ENCODE measurements at regions not wholly inside any gene's neighbourhood (a gene's known extent, or its start where the extent isn't known, plus 50 kb on each side); places are given as distances from the start of the nearest gene placed in this dataset.
A peak's percentile ranks its signal among the peaks of the same experiment; 100 is the strongest.

DNA sequence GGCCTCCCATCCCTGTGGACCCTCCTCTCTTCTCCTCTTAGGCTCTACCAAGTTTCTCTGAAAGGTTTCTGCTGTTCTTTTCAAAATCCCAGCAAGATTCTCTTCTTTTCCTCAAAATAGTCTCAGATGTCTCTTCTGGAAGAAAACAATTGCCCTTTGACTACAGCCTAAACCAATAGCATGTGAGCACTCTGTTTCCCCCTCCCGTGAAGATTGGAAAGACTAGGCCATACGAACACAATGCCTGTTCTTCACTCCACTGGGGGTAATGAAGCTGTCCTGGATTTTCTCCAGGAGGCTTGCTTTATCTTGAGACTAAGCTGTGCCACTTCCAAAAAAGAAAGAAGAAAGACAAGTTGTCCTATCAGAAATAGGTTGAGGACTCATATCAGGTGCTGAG is 178.7 kb upstream of the MCTP2 start:
- H3K79me2 ChIP-seq (ENCODE audit: insufficient read depth): no peaks in the 10 kb centered on the region
- no peaks in the 10 kb centered on the region; the same call in 1 of the 2 replicates for H3K27me3 ChIP-seq (replicated peaks; ENCODE audit: insufficient read depth)
- no peaks in the 10 kb centered on the region for H3K9me2 ChIP-seq (ENCODE audit: insufficient read depth)
- H4K20me1 ChIP-seq (ENCODE audit: insufficient read depth): no peaks in the 10 kb centered on the region
- no peak overlapping the region for H3K4me2 ChIP-seq (ENCODE audit: unreplicated experiment)
- H3F3A ChIP-seq (ENCODE audit: insufficient read depth): peaks cover 9% of the 10 kb centered on the region; the same call in 1 of the 2 replicates
- H3K27ac ChIP-seq: no peak overlapping the region
- no peak for DNase-seq
- no peaks in the 10 kb centered on the region for H3K36me3 ChIP-seq (ENCODE audit: low read depth)
- peaks cover 10% of the 10 kb centered on the region for H3K4me1 ChIP-seq (ENCODE audit: insufficient read depth)
- no peak overlapping the region for H3K9ac ChIP-seq
- WGBS, 2 experiments (ENCODE audit: low coverage in 1 of 2, low lambda C conversion rate in 2 of 2, missing lambda C conversion rate in 2 of 2): 87 to 89% methylated on average over 2 of the region's 2 CpGs
- no peak overlapping the region for H2AFZ ChIP-seq
- no peak overlapping the region for H3K4me3 ChIP-seq
- no peaks in the 10 kb centered on the region for H3K9me3 ChIP-seq (ENCODE audit: low read depth)
- in situ Hi-C loops (cut with MboI): no loop called here
- no peak for TF ChIP-seq EZH2phosphoT487 (IDR thresholded peaks at IDR 0.05; ENCODE audit: insufficient read depth, low read depth)
- TF ChIP-seq EZH2 (IDR thresholded peaks at IDR 0.05; ENCODE audit: insufficient read depth, poor library complexity, severe bottlenecking): no peak

DNA sequence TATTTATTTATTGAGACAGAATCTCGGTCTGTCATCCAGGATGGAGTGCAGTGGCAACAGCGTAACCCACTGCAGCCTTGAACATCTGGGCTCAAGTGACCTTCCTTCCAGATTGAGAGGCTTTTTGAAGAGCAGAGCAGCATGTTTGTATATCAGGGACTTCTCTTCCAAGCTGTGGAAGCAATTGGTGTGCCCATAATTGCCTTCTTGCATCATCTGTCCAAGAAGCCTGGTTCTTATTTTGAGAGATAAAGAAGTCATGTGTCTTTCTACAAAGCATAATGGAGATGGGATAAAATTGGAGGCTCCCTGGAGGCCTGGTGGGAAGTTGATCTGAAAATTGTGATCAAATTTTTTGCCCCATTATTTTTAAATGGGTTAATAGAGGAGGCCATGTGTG is 183.8 kb upstream of the MCTP2 start:
- no peaks in the 10 kb centered on the region for H3K36me3 ChIP-seq (ENCODE audit: low read depth)
- in situ Hi-C loops (cut with MboI): no loop called here

DNA sequence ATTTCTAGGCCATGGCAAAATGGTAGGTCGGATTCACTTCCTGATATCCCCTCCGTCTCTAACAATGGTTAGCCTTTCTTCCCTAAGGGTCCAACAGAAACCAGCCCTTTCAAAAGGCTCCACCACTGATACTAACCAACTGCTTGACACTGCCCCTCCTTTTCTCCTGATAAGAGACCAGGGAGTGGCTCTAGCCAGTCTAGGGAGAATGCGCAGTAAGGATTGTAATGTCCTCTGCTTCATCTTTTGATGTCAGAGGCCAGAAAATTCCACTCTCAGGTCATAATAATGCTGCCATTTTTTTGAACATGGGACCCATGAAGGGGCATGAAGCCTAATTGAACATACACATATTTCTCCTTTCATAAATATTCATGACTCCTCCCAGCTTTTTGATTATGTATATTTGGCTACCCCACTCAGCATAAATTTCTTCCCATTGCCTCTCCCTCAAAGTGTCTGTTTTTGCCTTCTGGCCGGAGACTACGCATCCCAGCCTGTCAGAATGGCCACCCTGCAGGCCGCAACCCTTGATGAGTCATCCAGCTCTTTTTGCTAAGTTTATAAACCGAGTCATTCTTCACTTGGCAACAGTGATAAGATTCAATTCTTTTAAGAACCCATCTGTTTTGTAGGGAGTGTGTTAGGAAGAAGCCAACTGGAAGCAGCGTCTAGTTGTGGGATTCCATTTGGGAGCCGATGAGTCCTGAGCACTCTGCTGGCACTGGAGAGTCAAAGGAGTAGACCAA is 189.0 kb upstream of the MCTP2 start:
- TF ChIP-seq EZH2 (IDR thresholded peaks at IDR 0.05; ENCODE audit: insufficient read depth, poor library complexity, severe bottlenecking) (no peak), EZH2phosphoT487 (IDR thresholded peaks at IDR 0.05; ENCODE audit: insufficient read depth, low read depth) (no peak)
- Histone ChIP-seq H3K4me1 (ENCODE audit: insufficient read depth) (peaks cover 20% of the 10 kb centered on the region; the same call in 1 of the 2 replicates), H3K9me2 (ENCODE audit: insufficient read depth) (no peaks in the 10 kb centered on the region), H3K4me3 (no peak overlapping the region), H3K9ac (no peak overlapping the region), H3K27ac (peak overlapping the region; percentile 24; the same call in 1 of the 2 replicates), H3K9me3 (ENCODE audit: low read depth) (no peaks in the 10 kb centered on the region), H3K79me2 (ENCODE audit: insufficient read depth) (no peaks in the 10 kb centered on the region), H4K20me1 (ENCODE audit: insufficient read depth) (no peaks in the 10 kb centered on the region), H3K4me2 (ENCODE audit: unreplicated experiment) (no peak overlapping the region), H3K36me3 (ENCODE audit: low read depth) (no peaks in the 10 kb centered on the region), H2AFZ (no peak overlapping the region), H3F3A (ENCODE audit: insufficient read depth) (peaks cover 21% of the 10 kb centered on the region), H3K27me3 (replicated peaks; ENCODE audit: insufficient read depth) (no peaks in the 10 kb centered on the region)
- peak; percentile 83 for DNase-seq
- 34 to 35% methylated on average over 9 of the region's 9 CpGs for WGBS, 2 experiments (ENCODE audit: low coverage in 1 of 2, low lambda C conversion rate in 2 of 2, missing lambda C conversion rate in 2 of 2)
- in situ Hi-C loops (cut with MboI): no loop called here

More for the DNA sequence above, 183.8 kb upstream of the MCTP2 start:
- no peak overlapping the region for H3K4me2 ChIP-seq (ENCODE audit: unreplicated experiment)
- no peaks in the 10 kb centered on the region for H3K9me2 ChIP-seq (ENCODE audit: insufficient read depth)
- H3K79me2 ChIP-seq (ENCODE audit: insufficient read depth): no peaks in the 10 kb centered on the region
- TF ChIP-seq EZH2 (IDR thresholded peaks at IDR 0.05; ENCODE audit: insufficient read depth, poor library complexity, severe bottlenecking): no peak
- no peak for TF ChIP-seq EZH2phosphoT487 (IDR thresholded peaks at IDR 0.05; ENCODE audit: insufficient read depth, low read depth)
- no peak overlapping the region for H3K4me3 ChIP-seq
- H3K4me1 ChIP-seq (ENCODE audit: insufficient read depth): peaks cover 7% of the 10 kb centered on the region; the same call in 1 of the 2 replicates
- no peaks in the 10 kb centered on the region; the same call in 1 of the 2 replicates for H3K27me3 ChIP-seq (replicated peaks; ENCODE audit: insufficient read depth)
- no peak overlapping the region for H3K27ac ChIP-seq
- DNase-seq: no peak
- H3F3A ChIP-seq (ENCODE audit: insufficient read depth): peaks cover 8% of the 10 kb centered on the region
- H2AFZ ChIP-seq: no peak overlapping the region
- no peaks in the 10 kb centered on the region for H3K9me3 ChIP-seq (ENCODE audit: low read depth)
- H4K20me1 ChIP-seq (ENCODE audit: insufficient read depth): no peaks in the 10 kb centered on the region
- H3K9ac ChIP-seq: no peak overlapping the region
- 55 to 59% methylated on average over 2 of the region's 2 CpGs for WGBS, 2 experiments (ENCODE audit: low coverage in 1 of 2, low lambda C conversion rate in 2 of 2, missing lambda C conversion rate in 2 of 2)

DNA sequence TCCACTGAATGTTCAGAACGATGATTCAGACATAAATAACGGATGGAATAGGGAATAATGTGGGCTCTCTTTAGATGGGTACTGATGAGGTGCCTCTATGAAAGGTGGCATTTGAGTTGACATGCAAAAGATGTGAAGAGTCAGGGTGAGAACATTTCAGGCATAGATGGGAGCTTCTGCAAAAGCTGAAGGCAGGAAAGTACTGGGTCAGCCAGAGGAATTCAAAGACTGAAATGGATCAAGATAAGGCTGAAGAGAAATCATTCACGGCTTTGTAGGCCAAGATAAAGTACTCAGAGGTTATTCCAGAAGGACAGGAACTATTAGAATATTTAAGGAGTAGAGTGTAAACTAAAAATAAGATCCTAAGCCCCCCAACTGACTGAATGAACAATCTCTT is 189.6 kb upstream of the MCTP2 start:
- H3K27ac ChIP-seq: no peak overlapping the region
- no peak overlapping the region for H3K9ac ChIP-seq
- no peaks in the 10 kb centered on the region for H3K9me2 ChIP-seq (ENCODE audit: insufficient read depth)
- H3K36me3 ChIP-seq (ENCODE audit: low read depth): no peaks in the 10 kb centered on the region
- WGBS, 2 experiments (ENCODE audit: low coverage in 1 of 2, low lambda C conversion rate in 2 of 2, missing lambda C conversion rate in 2 of 2): 80 to 89% methylated on average over 3 of the region's 3 CpGs
- no peak for DNase-seq
- H3F3A ChIP-seq (ENCODE audit: insufficient read depth): peaks cover 21% of the 10 kb centered on the region
- no peaks in the 10 kb centered on the region for H3K79me2 ChIP-seq (ENCODE audit: insufficient read depth)
- no peaks in the 10 kb centered on the region for H4K20me1 ChIP-seq (ENCODE audit: insufficient read depth)
- peaks cover 23% of the 10 kb centered on the region; the same call in 1 of the 2 replicates for H3K4me1 ChIP-seq (ENCODE audit: insufficient read depth)
- H3K27me3 ChIP-seq (replicated peaks; ENCODE audit: insufficient read depth): no peaks in the 10 kb centered on the region
- no peak overlapping the region for H3K4me3 ChIP-seq
- TF ChIP-seq EZH2 (IDR thresholded peaks at IDR 0.05; ENCODE audit: insufficient read depth, poor library complexity, severe bottlenecking): no peak
- no peak for TF ChIP-seq EZH2phosphoT487 (IDR thresholded peaks at IDR 0.05; ENCODE audit: insufficient read depth, low read depth)
- in situ Hi-C loops (cut with MboI): no loop called here
- no peak overlapping the region for H3K4me2 ChIP-seq (ENCODE audit: unreplicated experiment)
- H2AFZ ChIP-seq: no peak overlapping the region
- H3K9me3 ChIP-seq (ENCODE audit: low read depth): no peaks in the 10 kb centered on the region
